ENCODE measurements at regions not wholly inside any gene's neighbourhood (a gene's known extent, or its start where the extent isn't known, plus 50 kb on each side); places are given as distances from the start of the nearest gene placed in this dataset.
"Not testable (repeated sequence)": the region's sequence is repeated elsewhere in the genome, so short reads cannot be mapped to it uniquely, and the experiment has no call there.

GRCh38 chr12:65740873-65741600 lies 83.2 kb upstream of the HMGA2 start:
- peak in 1 of 2 donors; percentile 16 for DNase-seq

GRCh38 chr12:65741656-65742017 lies 82.6 kb upstream of the HMGA2 start:
- DNase-seq, result no peak

- no peak for DNase-seq
These were observed 82.0 kb upstream of the HMGA2 start for GRCh38 chr12:65742018-65743010.

GRCh38 chr12:65744236-65744840 lies 79.9 kb upstream of the HMGA2 start:
- DNase-seq, result not testable (repeated sequence)

- no peak for DNase-seq
These were observed 76.9 kb upstream of the HMGA2 start for GRCh38 chr12:65747338-65747737.

- no peak for DNase-seq
These were observed 76.0 kb upstream of the HMGA2 start for GRCh38 chr12:65748332-65748731.

GRCh38 chr12:65754290-65754689 lies 70.0 kb upstream of the HMGA2 start:
- no peak for DNase-seq

- no peak for DNase-seq
These were observed 69.3 kb upstream of the HMGA2 start for GRCh38 chr12:65754744-65755595.

GRCh38 chr12:65755596-65755978 lies 68.7 kb upstream of the HMGA2 start:
- DNase-seq, result no peak

- DNase-seq, result no peak
These were observed 68.0 kb upstream of the HMGA2 start for GRCh38 chr12:65756267-65756666.

- DNase-seq, result no peak
These were observed 67.2 kb upstream of the HMGA2 start for GRCh38 chr12:65756956-65757511.

- no peak for DNase-seq
These were observed 65.9 kb upstream of the HMGA2 start for GRCh38 chr12:65758401-65758800.

GRCh38 chr12:65759735-65760134 lies 64.5 kb upstream of the HMGA2 start:
- no peak for DNase-seq

GRCh38 chr12:65761301-65761700 lies 63.0 kb upstream of the HMGA2 start:
- DNase-seq, result no peak

- DNase-seq, result no peak
These were observed 60.0 kb upstream of the HMGA2 start for GRCh38 chr12:65764325-65764724.

GRCh38 chr12:65765436-65765813 lies 58.9 kb upstream of the HMGA2 start:
- DNase-seq, result no peak

GRCh38 chr12:65769880-65770279 lies 54.4 kb upstream of the HMGA2 start:
- no peak for DNase-seq
